HepG2 (cell line): ENCODE measurements at regions not wholly inside any gene's neighbourhood (a gene's known extent, or its start where the extent isn't known, plus 50 kb on each side); places are given as distances from the start of the nearest gene placed in this dataset.

Experiments used
- ATAC-seq: fragments of 200-7000 bp; cut with Tn5 transposase; 3 replicates; pipeline ENCODE4 v1.9.1; 2020; ENCODE audit warnings: mild to moderate bottlenecking, moderate library complexity
- BruUV-seq: library from RNA; stranded (reverse); fragments of 400-500 nt; replicated peaks from 2 replicates; lab custom pipeline; 2021; lab: Mats Ljungman, UMichigan
- CTCF ChIA-PET: fragments of 300-600 bp; formaldehyde crosslinking; extraction: SDS; loops from one replicate; lab custom pipeline; 2021; ENCODE audit warnings: low total read pairs, inconsistent platforms, low intra/inter-chr PET ratio; lab: Yijun Ruan, JAX
- POLR2A ChIA-PET: fragments of 350-600 bp; sonication (Branson Sonifier 250); formaldehyde crosslinking; loops from one replicate; lab custom pipeline; 2020; ENCODE audit warnings: antibody characterized with exemption, inconsistent platforms; lab: Yijun Ruan, JAX
- DNase-seq: peaks from one replicate; pipeline ENCODE4 v3.0.0-alpha.2; 2015; ENCODE audit warnings: low spot score
- FAIRE-seq: peaks from 3 replicates; lab custom pipeline; 2011; peaks lifted over from hg19 to GRCh38; lab: Jason Lieb, UNC
- H2AFZ ChIP-seq: one replicate; pipeline ENCODE4 v1.6.1; 2011; ENCODE audit warnings: low read length, inconsistent platforms
- H3K27ac ChIP-seq: fragments of 300-600 bp; 3 replicates; pipeline ENCODE4 v1.8.0; 2011; ENCODE audit warnings: mixed run types, mild to moderate bottlenecking, mixed read lengths, low read length, inconsistent platforms; ENCODE audit not compliant: insufficient read depth; ENCODE audit errors: extremely low read length
- H3K27me3 ChIP-seq, 2 experiments: fragments of 200-600 bp in 1 of 2; 2 replicates in 1 of 2; 3 replicates in 1 of 2; pipeline versions ENCODE4 v1.6.0 to v1.8.0; 2011; ENCODE audit warnings: low read length in 2 of 2, mild to moderate bottlenecking in 2 of 2, moderate library complexity in 2 of 2, inconsistent platforms in 1 of 2; ENCODE audit not compliant: insufficient read depth in 2 of 2, control insufficient read depth in 1 of 2
- H3K36me3 ChIP-seq, 2 experiments: fragments of 200-600 bp in 1 of 2; replicated peaks in 1 of 2; 2 replicates in 1 of 2; 3 replicates in 1 of 2; pipeline versions ENCODE4 v1.5.1 to v1.8.0; 2011; ENCODE audit warnings: low read length in 2 of 2, inconsistent platforms in 1 of 2; ENCODE audit not compliant: insufficient read depth in 2 of 2, control insufficient read depth in 1 of 2
- H3K4me1 ChIP-seq: 2 replicates; pipeline ENCODE4 v1.5.1; 2012; ENCODE audit warnings: low read length, inconsistent platforms; ENCODE audit not compliant: insufficient read depth
- H3K4me2 ChIP-seq: 2 replicates; pipeline ENCODE4 v1.6.0; 2011; ENCODE audit warnings: low read depth, low read length, inconsistent platforms
- H3K4me3 ChIP-seq, 3 experiments: fragments of 200-600 bp in 1 of 3; sonication (generic), shearing (Covaris generic) in 1 of 3; replicated peaks in 1 of 3; 2 replicates each; pipeline ENCODE4 v1.5.1; 2011 to 2016; ENCODE audit warnings: low read length in 3 of 3, inconsistent platforms in 2 of 3, low read depth in 2 of 3, mild to moderate bottlenecking in 2 of 3, control low read depth in 1 of 3, mixed read lengths in 1 of 3; ENCODE audit not compliant: insufficient read depth in 1 of 3
- H3K79me2 ChIP-seq: one replicate; pipeline ENCODE4 v1.6.1; 2011; ENCODE audit warnings: low read length, inconsistent platforms; ENCODE audit not compliant: insufficient read depth
- H3K9ac ChIP-seq: 2 replicates; pipeline ENCODE4 v1.6.0; 2011; ENCODE audit warnings: mild to moderate bottlenecking, low read depth, low read length, inconsistent platforms; ENCODE audit not compliant: insufficient read depth
- H3K9me3 ChIP-seq: 2 replicates; pipeline ENCODE4 v1.5.1; 2012; ENCODE audit warnings: mild to moderate bottlenecking, low read length
- H4K20me1 ChIP-seq: 2 replicates; pipeline ENCODE4 v1.6.0; 2011; ENCODE audit warnings: inconsistent platforms, mild to moderate bottlenecking, low read length, moderate library complexity; ENCODE audit not compliant: insufficient read depth
- CREM ChIP-seq, 2 experiments: sonication (generic) in 1 of 2; formaldehyde crosslinking in 1 of 2; IDR thresholded peaks; 2 replicates each; pipeline versions ENCODE4 v1.4.0 to v1.6.1; 2016 to 2020; ENCODE audit warnings: antibody characterized with exemption in 1 of 2, mild to moderate bottlenecking in 1 of 2, missing genetic modification reagents in 1 of 2
- DZIP1 ChIP-seq: sonication (generic); formaldehyde crosslinking; IDR thresholded peaks from 2 replicates; pipeline ENCODE4 v1.5.0; 2020; ENCODE audit warnings: mild to moderate bottlenecking, missing genetic modification reagents
- E2F1 ChIP-seq: sonication (generic); formaldehyde crosslinking; IDR thresholded peaks from 2 replicates; pipeline ENCODE4 v1.5.0; 2020; ENCODE audit warnings: missing genetic modification reagents
- ZNF605 ChIP-seq: sonication (generic); formaldehyde crosslinking; IDR thresholded peaks from 2 replicates; pipeline ENCODE4 v1.8.0; 2022; ENCODE audit warnings: mild to moderate bottlenecking, missing genetic modification reagents
- WGBS: methylation state at CpG from one replicate; pipeline ENCODE4 v1.1.6; 2017; ENCODE audit warnings: low lambda C conversion rate; 5-methylcytosine and 5-hydroxymethylcytosine counted together
- in situ Hi-C: cut with HindIII; loops from 2 replicates; pipeline ENCODE4 v1.10.0; 2017; ENCODE audit warnings: low pct_unique_long_range_greater_than_20kb; ENCODE audit not compliant: extremely low pct_ligation_motif_present
- intact Hi-C: fragments of 100-400 bp; cut with micrococcal nuclease; formaldehyde crosslinking; loops from one replicate; pipeline ENCODE4 v1.10.0; 2022; ENCODE audit not compliant: unreplicated experiment

GRCh38 chr15:62626903-62627302, 415.6 kb upstream of the TPM1 start:
- Histone ChIP-seq H3K9me3 (no peaks in the 10 kb centered on the region), H3K27me3 (no peaks in the 10 kb centered on the region), H3K4me1 (no peaks in the 10 kb centered on the region), H2AFZ (no peak overlapping the region), H3K9ac (no peak overlapping the region), H3K4me3 (no peak overlapping the region), H4K20me1 (no peaks in the 10 kb centered on the region)
- in situ Hi-C loops: no loop called here
- FAIRE-seq (no peak), ATAC-seq (no peak), DNase-seq (no peak)
- 96% methylated on average over 4 of the region's 4 CpGs for WGBS
- no TSS peak for BruUV-seq
- TF ChIP-seq DZIP1 (CRISPR knock-in tag) (no peak), CREM (IDR thresholded peaks at IDR 0.05) (no peak), CREM (CRISPR knock-in tag; IDR thresholded peaks at IDR 0.05) (no peak), ZNF605 (no peak), E2F1 (no peak)
- TF ChIP-seq, all 625 proteins: peak for 0
- intact Hi-C loops: no loop called here
- H3K27ac ChIP-seq: no peak overlapping the region
- no peaks in the 10 kb centered on the region for H3K36me3 ChIP-seq
- CTCF ChIA-PET: no interaction called here
- H3K79me2 ChIP-seq: no peaks in the 10 kb centered on the region
- no peak overlapping the region for H3K4me2 ChIP-seq
- POLR2A ChIA-PET: no interaction called here
